GM18517 (cell line): ENCODE measurements at regions not wholly inside any gene's neighbourhood (a gene's known extent, or its start where the extent isn't known, plus 50 kb on each side); places are given as distances from the start of the nearest gene placed in this dataset.
"Not testable (repeated sequence)": the region's sequence is repeated elsewhere in the genome, so short reads cannot be mapped to it uniquely, and the experiment has no call there.

Experiments
- ATAC-seq: cut with Tn5 transposase; IDR thresholded peaks from one replicate; pipeline ENCODE4 v1.9.1; 2021; ENCODE audit warnings: mild to moderate bottlenecking, moderate library complexity; ENCODE audit not compliant: unreplicated experiment

DNA sequence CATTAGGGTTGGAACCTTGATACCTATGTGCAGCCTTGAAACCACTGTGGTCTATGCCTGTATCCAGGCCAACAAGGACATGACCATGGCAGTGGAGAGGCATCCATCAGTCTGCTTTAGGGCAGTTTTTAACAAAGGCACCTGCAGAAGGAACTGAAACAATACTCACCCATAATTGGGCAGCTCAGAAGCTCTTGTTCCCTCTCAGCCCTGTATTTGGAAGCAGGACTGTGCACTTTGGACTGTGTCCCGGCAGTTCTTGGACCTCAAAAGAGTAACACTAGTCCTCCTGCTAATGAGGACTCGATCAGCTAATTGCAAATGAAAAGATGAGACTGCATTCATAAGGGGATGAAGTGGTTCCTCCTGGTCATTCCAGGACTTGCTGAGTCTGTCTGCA lies 500.2 kb upstream of the TNP1 start:
- ATAC-seq, result no peak

DNA sequence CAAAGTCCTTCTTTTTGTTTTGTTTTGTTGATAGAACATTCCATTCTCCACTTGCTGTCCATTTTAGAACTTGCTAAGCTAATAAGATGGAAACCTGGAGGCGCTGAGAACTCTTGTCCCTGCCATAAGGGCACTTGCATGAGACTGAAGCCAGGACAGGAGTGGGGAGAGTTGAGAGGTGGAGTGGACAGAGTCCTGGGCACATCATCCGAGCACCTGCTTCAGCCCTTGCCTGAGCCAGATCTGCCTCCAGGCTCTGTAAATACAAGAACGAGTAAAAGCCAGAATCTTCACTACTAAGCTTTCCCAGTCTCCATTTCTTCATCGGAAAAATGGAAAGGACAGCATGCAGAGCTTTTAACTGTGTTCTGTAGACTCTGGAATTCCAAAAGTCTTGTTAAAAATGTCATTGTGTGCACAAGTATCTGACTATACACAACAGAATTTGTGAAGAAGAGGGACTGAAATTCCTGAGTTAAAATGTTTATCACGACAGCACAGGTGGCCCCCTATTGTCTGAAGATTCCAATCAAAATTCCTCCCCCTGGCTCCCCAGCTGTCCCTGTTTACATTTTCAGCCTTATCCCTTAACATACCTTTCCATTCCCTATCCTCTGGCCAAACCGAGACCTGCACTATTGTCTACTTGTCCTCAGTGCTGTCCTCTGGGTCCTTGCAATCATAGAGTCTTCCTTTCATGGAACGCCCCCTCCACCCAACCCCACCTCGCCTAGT lies 498.2 kb upstream of the TNP1 start:
- no peak for ATAC-seq

DNA sequence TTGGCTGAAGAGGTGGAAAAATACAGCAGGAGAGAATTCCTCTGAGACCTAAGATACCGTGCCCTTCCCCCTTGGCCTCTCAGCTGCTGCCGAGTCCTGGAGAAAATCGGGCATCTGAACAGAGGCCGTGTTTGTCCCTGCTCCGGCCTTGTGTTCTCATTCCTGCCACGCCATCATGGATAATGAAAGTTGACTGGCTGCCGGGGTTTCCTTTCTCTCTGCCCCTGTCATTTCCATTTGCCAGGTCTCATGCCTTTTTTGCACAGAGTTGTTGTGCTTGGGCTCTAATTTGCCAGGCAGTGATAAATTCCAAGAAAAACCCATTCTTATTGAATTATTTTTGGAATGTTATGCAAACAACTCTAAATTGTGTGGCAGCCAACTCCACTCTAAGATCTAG lies 496.9 kb upstream of the TNP1 start:
- no peak for ATAC-seq

DNA sequence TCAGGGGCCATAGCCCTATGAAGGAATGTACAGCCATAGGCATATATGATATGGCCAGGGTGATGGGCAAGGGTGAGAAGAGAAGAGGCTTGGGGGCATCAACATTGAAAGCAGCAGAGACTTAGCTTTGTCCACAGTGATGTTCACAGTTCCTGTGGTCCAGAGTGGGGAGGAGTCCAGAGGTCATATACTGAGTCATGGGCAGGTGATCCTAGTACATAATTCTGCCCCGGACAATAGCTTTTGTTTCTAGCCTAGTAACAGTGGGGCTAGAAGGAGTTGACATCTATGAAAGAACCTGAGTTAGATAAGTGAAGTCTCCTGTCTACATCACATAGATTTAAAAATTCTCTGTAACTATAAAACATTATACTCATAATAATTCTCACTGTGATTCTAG lies 496.3 kb upstream of the TNP1 start:
- no peak for ATAC-seq

DNA sequence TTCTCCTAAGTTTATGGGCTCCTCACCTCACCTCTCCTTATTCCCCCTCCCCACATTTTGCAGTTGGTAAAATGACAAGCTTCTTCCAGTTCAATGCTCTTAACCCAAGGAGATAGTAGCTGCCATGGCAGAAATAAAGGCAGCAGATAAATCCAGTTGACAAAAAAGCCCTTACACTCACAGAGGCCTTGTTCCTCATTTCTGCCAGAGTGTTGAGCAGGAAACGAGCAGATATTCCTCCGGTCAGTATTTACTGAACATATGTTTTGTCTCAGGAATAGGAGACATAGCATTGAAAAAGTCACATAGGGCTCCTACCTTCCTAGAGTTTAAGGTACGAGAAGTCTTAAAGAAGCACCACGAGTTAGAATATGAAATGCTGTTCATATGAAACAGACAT lies 493.7 kb upstream of the TNP1 start:
- no peak for ATAC-seq

DNA sequence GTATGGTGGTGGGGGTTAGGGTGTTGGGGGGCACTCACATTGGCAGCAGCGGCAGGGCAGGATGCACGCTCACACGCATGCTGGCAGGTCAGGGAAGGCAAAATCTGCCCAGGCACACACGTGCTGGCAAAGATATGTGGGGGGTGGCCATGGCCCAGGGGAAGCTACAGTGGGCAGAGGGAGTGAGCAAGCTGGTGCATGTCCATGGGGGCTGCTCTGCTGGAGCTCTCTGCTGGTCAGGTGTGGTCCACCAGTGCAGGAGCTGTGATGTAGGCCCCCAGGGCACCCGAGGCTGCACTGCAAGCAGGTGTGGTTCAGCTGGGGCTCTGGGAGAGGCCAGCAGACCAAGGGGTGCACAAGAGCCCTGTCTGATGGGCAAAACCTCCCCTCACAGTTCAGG lies 491.5 kb upstream of the TNP1 start:
- ATAC-seq, result no peak

DNA sequence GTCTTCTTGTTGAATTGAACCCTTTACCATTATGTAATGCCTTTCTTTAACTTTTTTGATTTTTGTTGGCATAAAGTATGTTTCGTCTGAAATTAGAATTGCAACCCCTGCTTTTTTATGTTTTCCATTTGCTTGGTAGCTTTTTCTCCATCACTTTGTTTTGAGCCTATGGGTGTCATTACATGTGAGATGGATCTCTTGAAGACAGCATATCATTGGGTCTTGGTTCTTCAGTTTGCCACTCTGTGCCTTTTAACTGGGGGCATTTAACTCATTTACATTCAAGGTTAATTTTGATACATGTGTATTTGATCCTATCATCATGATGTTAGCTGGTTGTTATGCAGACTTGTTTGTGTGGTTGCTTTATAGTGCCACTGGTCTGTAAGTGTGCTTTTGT lies 489.4 kb upstream of the TNP1 start:
- no peak for ATAC-seq

DNA sequence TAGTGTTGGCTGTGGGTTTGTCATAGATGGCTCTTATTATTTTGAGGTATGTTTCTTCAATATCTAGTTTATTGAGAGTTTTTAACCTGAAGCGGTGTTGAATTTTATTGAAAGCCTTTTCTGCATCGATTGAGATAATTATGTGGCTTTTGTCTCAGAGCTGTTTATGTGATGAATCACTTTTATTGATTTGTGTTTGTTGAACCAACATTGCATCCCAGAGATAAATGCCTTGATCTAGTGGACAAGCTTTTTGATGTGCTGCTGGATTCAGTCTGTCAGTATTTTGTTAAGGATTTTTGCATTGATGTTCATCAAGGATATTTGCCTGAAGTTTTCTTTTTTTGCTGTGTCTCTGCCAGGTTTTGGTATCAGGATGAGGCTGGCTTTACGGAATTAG lies 487.8 kb upstream of the TNP1 start:
- not testable (repeated sequence) for ATAC-seq

DNA sequence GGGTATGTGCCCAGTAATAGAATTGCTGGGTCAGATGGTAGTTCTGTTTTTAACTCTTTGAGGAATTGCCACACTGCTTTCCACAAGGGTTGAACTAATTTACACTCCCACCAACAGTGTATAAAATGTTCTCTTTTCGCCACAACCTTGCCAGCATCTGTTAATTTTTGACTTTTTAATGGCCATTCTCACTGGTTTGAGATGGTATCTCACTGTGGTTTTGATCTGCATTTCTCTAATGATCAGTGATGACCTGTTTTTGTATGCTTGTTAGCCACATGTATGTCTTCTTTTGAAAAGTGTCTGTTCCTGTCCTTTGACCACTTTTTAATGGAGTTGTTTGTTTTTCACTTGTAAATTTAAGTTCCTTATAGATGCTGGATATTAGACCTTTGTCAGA lies 486.2 kb upstream of the TNP1 start:
- ATAC-seq, result not testable (repeated sequence)

DNA sequence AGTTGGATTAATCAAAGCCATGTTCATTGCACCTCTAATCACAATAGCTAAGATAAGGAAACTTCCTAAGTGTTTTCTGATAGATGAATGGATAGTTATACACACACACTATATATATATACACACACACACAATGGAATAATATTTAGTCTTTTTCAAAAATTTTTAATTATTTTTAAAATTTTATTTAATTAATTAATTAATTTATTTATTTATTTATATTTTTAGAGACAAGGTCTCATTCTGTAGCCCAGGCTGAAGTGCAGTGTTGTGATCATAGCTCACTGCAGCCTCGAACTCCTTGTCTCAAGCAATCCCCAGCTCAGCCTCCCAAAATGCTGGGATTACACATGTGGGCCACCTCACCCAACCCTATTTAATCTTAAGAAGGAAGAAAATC lies 481.0 kb upstream of the TNP1 start:
- ATAC-seq, result no peak

DNA sequence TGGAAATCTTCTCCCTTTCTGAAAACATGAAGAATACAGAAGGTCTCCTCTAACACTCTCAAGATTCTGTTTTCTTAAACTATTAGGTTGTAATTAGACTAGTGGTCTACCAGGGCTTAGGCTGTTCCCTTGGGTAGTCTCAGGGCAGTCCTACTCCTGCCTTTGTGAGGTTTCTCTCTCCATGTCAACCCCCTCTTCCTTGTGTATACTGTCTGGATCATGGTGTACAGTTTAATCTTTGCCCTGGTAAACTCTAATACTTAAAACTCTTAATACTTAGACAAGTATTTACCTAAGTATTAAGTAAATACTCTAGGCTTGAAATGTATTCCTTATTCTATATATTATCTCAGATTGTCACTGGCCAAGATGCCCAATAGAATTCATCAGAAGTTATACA lies 480.3 kb upstream of the TNP1 start:
- no peak for ATAC-seq

DNA sequence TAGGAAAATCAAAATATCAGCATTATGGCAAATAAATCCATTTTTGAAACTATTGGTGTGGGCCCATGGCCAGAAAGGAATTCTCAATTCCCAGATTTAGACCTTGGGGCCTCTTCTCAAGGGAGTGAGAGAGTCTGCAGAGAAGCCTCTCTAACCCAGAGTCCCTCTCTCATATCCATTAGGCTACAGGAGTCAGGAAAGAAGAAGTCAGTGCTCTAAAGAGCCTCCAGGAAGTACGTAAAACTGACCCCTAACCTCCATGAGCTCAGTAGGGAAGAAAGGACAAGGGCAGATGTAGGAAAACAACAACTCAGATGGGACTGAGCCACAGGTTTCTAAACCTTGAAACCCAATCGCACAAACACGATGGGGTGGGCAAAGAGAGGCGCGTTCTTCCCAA lies 479.9 kb upstream of the TNP1 start:
- ATAC-seq, result no peak

DNA sequence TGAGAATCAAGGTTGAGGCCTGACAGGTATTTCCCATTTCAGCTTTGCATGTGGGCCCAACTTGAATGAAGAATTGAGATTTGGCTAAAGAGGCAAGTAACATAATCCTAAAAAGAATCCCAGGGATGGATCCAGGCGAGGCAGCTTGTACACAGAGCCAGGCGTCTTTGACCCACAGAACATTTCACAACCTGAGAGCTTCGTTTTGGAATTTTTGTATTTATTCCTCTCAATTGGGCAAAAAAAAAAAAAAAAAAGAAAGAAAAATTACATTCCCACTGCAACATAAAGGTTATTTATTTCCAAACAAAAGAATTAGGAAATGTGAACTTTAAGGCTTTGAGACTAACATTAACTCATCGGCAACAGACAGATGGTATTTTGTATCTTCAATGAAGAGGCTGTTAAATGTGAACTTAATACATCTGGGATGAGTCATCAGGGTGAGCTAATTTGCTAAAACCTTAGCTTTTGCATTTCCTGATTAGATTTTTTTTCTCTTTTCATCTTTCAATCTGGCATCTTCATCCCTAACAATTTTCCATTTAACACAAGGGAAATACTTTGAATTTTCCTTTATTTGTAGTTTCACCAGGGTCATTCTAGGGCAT lies 478.5 kb upstream of the TNP1 start:
- no peak for ATAC-seq

DNA sequence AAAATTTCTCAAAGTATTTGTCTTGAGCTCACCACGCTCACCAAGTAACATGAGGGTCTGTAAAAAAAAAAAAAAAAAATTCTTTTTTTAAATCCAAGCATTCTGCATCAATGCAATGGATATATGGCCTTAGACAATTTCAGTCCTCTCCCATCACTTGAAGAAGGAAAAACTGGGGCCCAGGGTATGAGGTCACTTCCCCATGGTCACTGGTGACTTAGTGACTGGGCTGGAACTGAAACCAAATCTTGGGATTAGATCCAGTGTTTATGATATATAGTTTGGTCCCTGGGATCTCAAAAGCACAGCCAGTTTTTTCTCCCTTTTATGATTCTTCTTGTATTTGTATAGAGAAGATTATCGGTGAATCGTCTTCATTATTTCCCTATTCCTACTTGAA lies 477.9 kb upstream of the TNP1 start:
- no peak for ATAC-seq

DNA sequence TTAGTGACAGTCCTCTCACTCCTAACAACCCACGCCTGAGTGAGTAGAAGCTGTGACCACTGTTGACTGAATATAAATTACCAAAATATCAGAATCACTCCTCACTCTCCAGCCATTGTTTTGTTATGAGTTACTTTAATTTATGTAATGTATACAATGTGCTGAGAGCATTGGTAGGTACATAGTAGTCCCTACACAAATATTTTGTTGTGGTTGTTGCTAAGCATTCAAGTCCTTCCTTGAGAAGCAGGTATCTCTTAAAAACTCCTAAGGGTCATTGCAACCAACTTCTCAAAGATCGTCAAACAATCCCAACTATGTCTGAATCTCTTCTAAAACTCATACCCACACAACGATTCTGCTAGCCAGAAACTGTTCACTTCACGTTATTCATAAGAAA lies 476.8 kb upstream of the TNP1 start:
- no peak for ATAC-seq

DNA sequence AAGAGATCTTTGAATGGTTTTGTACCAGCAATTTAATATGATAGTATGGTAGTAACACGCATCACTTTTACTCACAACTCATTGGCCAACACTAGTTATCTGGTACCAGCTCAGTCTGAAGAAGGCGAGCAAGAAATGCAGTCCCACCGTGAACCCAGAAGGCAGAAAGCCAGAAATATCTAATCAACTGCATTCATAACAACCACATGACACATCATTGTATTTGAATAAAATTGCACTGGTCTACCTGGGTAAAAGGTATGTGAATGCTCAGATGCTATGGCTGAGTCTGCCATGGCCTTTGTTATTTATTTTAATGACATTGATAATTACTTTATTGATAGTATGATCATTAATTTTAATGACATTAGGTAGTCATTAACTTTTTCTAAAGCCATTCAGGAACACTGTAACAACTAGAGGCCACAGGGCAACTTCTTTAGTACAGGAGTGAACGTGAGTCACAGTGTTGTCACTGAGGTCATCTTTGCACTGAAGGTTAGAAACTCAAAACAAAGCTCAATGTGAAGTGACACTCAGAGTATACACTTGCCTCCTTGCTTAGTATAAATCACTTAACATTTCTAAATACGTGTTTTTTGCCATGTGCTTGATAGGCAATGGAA lies 475.6 kb upstream of the TNP1 start:
- no peak for ATAC-seq

DNA sequence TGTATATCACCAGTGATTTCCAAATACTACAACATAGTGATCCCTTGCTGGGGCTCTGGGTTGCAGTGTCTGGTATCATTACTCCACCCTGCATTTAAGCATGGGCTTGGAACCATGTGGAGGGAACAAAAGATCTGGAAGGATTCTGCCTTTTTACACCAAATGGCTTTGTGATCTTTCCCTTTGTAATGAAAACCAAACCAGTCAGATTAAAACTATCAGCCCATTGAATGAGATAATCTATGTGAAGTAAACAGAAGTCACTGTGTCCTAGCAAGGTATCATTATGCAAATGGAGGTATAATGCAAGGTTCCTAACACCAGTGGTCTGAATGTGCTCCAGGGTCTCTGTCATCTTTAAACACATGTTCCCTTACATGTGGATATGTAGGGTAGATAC lies 474.7 kb upstream of the TNP1 start:
- no peak for ATAC-seq

DNA sequence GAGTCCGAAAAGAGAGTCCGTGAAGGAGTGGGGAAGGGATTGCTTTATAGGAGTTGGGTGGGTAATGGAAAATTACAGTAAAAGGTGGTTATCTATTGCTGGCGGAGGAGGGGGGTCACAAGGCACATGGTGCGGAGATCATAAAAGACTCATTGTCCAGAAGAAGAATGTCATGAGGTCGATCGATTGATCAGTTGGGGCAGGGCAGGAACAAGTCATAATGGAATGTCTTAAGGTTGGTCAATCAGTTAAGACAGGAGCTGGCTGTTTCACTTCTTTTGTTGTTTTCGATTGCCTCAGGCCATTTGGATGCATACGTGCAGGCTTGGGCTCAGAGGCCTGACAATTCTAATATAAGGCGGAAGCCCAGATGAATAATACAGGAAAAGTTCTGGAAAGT lies 473.0 kb upstream of the TNP1 start:
- ATAC-seq, result no peak

DNA sequence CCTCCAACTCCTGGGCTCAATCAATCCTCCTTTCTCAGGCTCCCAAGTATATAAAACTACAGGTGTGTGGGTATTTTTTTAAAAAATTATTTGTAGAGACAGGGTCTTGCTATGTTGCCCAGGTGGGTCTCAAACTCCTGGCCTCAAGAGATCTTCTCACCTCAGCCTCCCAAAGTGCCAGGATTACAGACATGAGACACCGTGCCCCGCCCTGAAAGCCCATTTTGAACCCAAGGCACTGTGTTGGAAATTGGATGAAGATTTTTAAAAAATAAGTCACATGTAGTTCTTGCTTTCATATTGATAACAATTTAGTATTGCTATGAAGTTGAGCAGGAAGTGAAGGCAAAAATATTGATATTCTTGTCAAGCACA lies 472.5 kb upstream of the TNP1 start:
- ATAC-seq, result no peak

DNA sequence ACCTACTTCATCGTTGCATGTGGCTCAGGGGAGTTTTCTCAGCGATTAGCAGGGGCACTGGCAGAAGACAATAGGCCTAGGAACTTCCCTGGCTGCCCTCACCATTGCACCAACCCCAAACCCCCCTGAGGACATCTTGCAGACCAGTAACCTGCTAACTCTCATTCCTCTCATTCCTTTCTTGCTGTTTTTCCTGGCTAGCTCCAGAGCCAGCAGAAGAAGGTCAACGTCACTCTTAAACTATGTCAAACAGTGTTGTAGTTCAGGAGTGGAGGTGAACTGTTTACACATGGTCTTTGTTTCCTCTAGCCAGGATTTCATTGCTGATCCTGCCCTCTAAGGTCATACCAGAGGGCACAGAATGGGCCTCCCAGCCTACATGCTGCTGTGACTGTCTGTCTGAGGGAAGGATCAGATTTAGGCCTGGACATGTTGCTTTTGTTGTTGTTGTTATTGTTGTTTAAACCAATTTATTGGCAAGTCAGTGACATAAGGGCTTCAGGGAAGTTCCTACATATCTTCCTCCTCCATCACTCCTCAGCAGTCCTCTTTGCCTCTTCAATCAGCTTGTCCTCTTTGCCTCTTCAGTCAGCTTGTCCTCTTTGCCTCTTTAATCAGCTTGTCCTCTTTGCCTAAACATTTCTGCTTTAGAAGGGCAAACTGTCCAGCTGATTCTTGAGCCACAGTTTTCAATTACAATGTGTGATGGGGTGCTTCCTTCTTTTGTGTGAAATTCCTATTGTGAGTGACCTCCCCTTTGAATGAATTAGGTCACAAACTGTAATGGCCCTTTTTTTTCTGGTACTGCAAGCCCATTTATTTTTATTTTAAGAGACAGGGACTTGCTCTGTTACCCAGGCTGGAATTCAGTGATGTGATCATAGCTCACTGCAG lies 471.9 kb upstream of the TNP1 start:
- no peak for ATAC-seq

DNA sequence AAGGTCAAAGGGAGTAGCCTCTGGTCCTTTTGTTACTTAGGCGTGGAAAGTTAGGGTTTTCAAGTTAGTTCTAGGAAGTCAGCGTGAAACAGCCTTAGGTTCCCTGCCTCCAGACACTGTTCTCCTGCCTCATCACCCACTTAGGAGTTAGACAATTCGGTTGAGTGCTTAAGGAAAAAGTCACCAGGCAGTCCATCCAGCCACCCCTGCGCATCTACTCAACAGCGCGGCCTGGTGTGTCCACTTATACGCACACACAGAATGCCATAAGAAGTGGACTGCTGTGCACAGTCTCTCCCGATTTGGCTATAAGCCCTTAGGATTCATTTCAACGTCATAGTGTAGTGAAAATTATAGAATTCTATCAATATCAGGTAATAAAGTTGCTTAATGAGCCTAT lies 470.8 kb upstream of the TNP1 start:
- no peak for ATAC-seq

DNA sequence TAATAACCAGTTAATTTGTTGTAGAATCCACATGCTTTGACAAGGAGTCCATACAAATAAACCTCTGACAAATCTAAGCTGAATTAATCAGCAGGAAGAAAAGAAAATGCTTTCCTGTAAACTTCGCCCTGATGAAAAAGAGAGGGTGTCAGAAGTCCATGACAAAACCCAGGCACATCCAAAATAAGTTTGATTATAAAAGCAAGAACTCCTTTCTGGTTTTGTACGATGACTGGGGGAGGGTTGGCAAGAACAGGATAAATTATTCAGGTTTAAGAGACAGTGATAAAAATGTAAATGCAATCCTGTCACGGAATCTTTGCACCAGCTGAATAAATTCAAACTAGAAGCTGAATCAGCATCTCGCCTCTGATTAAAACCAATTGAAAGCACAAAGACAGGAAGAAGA lies 469.2 kb upstream of the TNP1 start:
- ATAC-seq, result no peak
